ENCODE measurements at regions not wholly inside any gene's neighbourhood (a gene's known extent, or its start where the extent isn't known, plus 50 kb on each side); places are given as distances from the start of the nearest gene placed in this dataset.

DNA sequence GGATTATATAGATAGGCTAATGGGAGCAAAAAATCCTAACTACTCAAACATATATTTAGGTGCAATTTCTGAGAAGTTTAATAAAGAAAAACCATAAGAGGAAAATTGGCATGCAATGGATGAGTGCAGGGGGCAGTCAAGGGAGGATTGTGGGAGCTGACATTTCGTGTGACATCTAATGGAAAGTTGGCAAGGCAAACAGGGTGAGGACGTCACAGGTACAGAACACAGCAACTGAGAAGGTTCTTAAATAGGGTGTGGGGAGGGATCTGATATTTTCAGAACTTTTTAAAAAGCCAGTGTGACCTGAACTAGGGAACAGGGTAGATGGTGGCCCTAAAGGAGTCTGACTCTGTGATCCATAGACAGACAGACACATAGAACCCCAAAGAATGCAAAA is 194.9 kb upstream of the GLI3 start:
- no peak for DNase-seq

DNA sequence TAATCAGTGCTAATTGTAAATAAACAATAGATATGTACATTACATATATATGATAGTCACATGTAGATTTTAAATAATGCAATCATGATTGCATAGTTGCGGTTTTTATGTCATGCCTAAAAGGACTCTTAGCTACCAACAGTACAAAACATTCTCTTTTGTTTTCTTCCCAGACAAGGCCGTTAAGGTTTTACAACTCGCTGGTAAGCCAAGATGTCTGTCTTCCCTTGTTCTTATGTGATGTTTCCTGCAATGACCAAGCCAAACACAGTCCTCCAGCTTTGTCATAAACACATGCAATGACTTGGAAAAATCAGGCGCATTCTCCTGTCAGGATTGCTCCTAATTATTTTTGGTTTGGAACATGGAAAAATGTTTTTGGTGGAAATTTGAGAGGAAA is 192.3 kb upstream of the GLI3 start:
- no peak for DNase-seq

DNA sequence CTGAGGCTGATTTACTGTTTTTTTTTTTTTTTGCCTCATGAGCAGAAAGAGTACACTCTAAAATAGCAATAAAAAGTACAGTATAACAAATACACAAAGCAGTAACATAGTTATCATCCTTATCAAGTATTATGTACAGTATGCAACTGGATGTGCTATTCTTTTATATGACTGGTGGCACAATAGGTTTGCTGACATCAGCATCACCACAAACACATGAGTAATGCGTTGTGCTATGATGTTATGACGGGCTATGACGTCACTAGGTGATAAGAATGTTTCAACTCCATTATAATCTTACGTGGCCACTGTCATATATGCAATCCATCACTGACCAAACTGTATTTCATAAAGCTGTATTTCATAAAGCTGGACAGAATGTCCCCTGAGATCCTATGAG is 189.2 kb upstream of the GLI3 start:
- no peak for DNase-seq

DNA sequence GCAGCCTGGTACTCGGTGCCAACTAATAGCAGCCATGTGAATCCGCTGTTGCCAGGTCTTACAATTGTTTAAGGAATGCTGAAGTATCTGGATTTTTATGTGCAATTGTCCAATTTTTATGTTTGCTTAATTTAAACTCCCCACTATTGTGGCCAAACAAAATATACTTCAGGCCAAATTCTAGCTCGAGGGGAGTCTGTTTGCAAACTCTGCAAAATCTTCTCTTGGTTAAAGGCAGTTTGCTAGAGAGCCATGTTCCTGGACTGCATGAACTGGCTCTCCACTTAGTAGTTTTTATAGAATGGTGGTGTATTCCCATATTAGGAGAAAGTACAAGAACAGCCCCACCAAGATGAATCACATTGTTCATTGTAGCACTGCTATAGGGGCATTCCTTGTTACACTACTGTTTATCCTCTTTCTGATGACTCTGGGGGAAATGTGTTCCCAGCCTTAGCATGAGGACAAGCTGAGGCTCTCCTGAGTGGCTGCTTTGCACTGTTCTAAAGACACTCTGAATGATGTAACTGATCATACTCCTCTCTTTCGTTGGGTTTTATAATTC is 178.0 kb upstream of the GLI3 start:
- DNase-seq, result no peak

DNA sequence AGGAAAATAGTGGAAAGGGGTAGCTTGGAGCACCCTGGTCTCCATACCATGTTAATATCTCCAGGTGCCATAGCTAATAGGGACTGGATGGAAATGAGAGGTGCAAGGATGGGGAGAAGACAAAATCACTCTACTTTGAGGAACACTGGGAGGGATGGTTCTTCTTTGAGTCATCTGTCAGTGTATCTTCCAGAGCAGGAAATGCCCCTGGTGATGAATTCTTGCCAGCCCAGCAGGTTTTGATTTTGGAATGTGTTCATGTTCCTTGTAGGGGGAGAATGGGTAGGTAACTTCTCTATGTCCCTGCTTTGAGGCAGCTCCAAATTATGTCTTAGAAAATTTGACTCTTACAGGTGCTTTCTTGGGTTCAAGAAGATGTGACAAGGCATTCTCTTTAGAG is 177.0 kb upstream of the GLI3 start:
- DNase-seq, result no peak

DNA sequence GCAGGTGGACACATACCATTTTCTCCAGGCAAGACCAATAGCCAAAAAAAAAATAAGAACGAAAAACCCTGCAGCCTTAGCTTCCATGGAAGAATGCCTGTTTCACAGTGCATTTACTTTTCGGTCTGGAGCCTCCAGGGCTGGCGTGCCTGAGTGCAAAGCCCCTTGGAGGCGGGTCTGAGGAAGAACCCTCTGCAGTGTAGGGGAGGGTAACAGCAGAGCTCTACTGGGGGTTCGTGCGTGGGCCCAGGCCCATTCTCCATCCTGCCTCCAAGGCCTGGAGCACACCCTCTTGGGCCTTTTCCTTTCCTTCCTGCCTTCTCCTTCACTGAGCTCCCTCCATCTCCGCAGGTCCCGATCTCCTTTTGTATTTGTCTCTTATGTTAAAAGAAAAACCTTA is 172.3 kb upstream of the GLI3 start:
- no peak for DNase-seq

DNA sequence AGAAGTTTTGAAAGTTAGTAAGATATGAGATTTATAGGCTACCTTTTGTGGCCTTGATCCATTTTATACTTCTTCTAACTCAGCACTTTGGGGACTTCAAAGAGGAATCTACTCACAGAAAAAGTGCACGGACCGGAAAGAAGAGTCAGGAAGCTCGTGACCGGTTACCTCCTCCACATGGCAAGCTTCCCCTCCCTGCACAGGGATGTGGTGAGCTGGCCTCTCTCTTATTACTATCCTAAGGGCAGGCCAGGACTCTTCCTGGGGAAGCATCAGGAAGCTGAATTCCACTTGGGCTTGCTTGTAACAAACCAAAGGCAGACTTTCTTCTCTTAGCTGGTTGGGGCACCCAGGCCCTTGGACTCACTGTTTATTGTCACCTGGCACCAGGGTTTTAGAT is 170.8 kb upstream of the GLI3 start:
- no peak for DNase-seq

DNA sequence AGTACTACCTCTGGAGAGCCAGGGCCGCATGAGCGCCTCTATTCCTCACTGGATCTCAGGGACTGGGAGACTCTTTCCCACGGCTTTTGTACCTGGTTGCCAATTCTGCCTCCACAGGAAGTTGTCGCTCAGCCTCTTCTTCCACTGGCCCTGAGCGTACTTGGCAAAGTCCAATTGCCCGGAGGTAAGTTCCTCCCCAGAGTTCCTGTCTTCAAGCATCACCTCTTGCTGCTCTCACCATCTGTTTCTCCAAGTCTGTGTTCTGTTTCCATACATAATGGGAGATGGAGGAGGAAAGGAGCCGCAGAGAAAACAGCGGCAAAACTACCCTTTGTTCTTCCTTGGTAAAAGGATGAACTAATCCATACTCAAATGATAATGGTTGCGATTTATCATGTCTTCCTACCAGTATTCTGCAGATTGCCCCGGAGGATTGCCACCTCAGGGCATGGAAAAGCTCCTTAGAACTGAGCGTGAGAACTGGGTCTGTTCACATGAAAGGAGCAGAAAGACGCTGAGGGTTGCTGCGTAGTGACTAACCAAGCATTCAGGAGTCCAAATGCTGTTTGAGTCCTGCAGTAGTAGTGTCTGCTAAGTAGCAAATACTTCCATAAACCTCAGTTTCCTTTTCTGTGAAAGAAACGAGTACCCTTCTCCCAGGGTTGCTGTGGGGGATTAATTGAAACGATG is 170.2 kb upstream of the GLI3 start:
- DNase-seq, result no peak

DNA sequence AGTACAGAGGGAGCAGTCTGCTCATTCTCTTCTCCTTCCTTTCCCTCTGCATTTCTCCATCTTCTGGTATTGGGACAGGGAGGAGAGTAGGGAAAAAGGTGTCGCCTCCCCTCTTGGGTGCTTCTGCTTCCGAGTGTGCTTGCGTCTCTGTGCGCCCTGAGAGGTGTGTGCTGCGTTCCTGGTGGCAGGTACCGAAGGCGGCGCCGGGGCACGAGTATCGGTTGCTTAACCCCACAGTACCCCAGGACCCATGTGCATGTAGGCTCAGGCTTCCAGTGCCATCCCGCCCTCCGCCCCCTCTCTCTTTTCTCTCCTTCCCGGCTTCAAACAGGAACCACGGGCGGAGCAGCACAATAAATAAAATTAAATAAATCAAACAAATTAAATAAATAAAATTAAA is 169.3 kb upstream of the GLI3 start:
- DNase-seq, result no peak

DNA sequence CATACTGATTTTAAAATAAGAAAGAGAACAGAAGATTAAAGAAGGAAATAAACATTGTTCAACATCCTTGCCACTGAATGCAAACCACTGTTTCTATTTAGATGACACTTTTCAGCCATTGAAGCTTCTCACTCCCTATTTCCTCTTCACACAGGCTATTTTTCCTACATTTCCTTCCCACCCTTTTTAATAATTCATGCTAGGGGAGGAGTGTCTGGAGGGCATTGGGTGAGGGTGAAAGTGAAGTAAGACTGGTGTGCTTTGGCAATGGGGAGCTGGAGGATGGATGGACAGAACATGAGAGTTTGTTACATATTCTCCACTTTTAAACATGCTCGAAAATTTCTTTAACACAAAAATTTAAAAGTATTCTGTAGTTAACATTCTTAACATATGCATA is 168.8 kb upstream of the GLI3 start:
- DNase-seq, result no peak

DNA sequence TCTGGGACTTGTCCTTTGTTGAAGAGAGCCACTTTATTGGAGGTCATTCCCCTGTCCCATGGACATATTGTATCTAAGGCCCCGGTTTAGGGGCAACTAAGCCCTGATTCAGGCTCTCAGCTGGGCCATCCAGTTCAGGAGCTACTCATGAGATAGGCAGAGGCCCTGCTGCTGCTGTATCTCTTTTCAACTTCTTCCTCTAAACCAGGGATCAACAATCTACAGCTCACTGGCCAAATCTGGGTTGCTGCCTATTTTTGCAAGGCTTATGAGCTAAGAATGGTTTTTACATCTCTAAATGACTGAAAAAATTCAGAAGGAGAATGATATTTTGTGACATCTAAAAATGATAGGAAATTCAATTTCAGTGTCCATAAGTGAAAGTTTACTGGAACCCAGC is 166.8 kb upstream of the GLI3 start:
- DNase-seq, result no peak

DNA sequence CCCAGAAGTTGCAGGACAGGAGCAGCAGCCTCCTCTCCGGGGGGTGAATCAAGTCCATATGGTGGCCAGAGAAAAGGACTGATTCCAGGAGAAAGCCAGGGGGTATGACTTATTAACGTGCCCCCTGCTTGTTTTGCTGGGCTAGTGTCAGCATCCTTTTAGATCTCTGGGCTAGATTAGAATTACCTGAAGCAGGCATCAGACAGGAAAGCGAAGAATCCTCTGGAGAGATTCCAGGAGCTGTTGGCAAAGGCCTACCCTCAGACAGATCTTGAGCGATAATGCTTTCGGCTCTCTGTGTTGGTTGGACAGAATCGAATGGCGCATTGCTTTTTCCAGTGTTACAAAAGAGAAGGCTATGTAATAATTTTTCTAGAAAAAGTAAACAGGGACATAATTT is 164.0 kb upstream of the GLI3 start:
- no peak for DNase-seq

DNA sequence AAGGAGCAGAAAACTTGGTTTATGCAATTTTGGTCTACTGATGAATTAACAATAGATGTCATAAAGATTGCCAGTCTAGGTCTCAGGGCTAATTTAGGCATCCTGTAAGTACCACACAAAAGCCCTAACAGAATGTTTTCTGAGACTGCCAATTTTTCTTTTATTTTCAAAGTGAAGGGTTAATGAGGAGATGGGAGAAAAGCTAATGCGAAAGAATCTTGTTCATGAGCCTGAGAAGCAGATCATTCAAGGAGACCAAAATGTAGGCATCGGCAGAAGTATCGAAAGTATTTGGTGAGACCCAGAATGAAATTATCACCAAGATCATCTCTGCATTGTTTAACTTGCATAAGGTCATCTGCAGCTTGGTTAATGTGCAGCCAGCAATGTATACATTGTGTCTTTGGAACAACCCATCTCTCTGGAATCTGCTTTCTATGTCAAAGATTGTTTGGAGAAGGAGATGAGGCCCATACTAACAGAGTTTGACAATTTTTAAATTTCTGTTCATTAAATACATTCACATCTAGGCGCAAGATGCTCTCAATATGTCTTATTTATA is 163.3 kb upstream of the GLI3 start:
- no peak for DNase-seq

DNA sequence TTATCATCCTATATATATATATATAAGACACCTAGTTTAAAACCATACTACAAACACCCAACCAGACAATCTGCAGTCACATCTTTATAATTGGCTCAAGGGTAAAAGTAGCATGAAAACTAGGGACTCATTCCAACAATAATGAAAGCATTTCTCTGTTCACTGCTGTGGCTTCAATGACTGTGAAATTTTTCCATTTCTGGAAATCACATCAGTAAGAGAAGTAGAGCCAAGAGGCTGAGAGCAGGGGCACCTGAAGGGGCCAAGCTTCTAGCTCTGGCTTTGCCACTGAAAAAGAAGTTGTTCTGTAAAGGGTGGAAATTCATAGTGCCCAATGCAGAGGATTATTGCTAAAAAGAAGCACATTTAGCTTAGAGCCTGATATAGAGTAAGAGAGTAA is 158.6 kb upstream of the GLI3 start:
- no peak for DNase-seq

DNA sequence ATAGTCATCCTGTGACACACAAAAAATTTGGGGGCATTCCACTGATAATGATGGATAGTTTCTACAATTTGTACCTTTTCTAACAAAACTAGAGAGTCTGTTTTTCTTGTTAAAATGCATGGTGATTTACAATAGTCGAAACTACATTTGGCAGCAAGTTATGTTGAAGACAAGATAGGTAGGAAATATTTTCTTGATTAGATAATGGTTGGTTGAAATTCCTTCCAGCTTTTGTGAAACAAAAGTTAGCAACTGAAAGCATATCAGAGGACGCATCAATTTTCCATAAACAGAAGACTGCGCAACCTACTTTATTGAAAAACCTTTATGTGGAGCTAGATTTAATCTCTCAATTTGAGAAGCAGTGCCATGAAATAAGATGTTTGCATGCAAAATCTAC is 155.8 kb upstream of the GLI3 start:
- no peak for DNase-seq

DNA sequence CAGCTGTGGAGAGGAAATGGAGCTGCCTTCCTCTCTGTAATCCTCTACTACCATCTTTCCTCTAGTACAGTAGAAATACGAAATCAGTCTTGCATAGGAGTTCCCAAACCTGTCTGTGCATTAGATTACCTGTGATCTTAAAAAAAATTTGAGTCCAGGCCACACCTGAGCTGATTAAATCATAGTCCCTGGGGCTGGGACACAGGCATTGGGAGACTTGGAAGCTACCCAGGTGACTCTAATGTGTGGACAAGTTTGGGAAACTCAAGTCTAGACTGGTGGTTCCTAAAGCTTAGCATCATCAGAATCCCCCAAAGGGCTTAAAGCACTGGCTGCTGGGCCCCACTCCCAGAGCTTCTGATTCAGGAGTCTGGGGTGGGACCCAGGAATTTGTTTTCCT is 152.7 kb upstream of the GLI3 start:
- no peak for DNase-seq

DNA sequence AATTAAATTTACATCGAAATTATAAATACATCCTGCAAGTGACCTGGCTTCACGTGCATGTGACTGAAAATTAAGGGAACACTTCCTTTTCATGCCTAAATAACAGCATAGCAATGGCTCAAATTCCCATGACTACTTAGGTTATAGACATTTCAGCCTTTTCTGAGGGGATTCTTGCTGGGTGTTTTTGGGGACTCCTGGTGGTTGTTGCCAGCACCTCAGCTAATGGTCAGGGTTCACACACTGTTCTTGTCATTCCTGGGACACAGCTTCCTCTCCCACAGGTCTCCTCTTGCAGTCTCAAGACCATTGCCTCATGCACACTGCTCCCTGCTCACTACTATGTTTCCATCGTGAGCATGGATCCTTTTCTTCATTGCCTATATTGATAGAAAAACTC is 148.9 kb upstream of the GLI3 start:
- no peak for DNase-seq

DNA sequence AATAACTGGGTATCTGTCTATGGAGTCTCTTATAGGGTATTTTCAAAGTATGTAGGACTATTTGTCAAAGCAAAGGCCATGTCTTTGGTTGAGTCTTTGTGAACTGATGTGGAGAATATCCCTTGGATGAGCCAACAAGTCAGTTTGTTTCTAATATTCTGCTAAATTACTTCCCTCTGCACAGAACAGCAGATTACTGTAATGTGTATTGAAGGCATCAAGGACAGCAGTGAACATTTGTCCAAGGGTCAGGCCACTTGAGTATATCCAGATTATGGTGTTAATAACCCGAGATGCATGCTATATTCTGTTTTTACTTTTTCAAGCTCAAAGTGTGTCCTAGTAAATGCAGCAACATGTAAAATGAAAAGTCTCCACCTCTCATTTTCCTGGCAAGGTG is 144.2 kb upstream of the GLI3 start:
- no peak for DNase-seq

DNA sequence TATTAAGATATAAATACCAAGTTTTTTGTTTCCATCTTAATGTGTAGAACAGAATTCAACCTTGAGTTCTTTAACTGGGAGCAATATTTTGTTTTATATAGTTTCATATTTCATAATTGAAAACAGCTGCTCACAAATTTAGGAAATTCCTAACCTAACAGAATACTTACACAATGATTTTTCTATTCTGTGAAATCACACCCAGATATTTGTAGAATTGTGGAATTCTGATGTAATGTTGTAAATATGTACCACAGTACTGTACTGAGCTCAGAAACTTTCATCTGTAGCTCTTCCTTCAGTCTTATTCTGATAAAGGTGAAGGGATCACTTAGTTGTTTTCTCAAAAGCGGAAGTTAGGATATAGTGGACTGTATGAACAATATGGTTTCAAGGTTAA is 143.4 kb upstream of the GLI3 start:
- DNase-seq, result no peak

DNA sequence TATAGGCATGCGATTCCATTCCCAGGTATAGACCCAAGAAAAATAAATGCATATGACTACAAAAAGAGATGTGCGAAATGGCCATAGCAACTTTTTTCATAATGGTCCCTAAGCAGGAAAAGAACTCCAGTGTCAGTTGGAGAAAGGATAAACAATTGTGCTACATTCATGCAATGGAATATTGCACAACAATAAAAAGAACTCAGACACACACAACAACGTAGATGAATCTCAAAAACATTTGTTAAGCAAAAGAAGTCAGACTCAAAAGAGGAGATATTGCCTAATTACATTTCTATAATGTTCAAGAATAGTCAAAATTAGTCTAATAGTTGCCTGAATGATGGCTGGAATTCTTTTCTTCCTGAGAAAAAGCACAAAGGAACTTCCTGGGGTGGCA is 141.1 kb upstream of the GLI3 start:
- no peak for DNase-seq

DNA sequence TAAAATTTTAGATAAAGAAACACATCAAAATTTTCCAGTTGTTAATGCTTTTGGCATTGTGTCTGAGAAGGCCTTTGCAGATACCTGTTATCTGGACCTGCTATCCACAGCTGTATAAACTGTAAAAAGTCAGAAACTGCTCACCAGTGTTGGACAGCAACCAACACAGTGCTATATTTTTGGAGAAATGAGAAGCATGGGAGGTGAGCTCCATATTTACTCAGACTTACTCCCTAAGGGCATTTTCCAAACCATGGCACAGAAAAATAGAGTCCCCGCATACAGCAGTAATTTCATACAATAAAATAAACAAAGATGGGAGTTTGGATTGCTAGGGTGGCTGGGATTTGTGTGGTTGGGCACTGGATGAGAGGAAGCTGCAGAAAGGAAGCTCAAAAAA is 136.3 kb upstream of the GLI3 start:
- DNase-seq, result no peak

DNA sequence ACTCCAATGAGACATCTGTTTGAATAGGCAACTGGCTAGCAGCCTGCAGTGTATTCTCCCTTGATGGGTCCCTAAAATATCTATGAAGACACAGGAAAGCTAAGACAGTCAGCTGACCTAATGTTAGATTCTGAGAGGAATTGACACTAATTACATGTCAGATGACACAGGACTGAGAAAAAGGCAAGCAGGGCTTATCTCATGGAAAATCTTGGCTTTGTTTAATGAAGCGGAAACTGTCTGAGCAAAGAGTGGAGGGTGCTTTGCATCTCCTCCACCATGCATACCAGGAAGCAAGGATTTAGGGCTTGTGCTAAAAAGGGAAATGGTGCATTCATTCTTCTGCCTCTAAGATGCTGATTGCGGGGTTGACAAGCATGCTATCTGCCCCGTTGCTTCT is 135.5 kb upstream of the GLI3 start:
- DNase-seq, result no peak

DNA sequence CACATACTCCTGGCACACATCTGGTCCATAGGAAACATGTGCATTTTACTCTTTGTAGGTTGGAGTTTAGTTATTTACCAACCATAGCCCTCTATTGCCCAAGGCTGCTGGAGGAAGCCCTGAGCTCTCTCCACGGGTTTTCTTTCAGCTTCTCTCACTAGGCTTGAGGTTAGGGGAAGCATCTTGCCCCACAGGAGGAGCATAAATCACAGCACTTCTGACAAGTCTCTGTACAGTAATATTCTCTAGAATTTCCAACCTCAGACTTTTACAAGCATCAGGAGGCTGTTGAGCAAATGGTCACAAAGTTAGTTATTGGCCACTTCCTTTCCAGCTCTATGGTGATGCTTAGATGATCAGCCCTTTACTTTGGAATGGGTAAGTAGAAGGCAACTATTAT is 122.9 kb upstream of the GLI3 start:
- DNase-seq, result no peak

DNA sequence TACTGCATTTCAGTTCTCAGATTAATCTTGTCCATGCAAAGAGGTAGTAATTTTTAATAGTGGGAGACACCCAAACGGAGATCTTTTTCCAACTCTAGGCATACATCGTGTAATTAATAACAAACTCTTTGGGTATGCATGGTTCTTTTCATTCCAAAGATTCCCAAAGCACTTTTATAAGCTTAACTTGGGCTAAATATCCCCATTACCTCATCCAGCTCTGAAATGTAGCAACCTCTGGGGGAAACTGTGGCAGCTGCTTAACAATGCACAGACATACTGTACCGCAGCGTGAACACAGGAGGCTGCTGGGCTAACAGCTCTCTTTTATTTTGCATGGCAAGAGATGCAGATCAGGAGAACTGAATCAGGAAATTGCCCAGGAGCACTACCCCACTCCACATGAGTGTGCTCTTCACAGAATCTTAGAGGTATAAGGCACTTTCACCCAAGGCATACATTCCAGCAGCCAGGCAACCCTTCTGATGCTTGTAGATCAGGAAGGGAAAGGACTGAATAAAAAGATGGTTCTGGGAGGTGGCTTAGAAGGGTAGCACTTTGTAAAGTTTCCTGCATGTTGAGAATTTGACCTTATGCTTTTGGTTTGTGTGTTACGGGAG is 114.4 kb upstream of the GLI3 start:
- no peak for DNase-seq

DNA sequence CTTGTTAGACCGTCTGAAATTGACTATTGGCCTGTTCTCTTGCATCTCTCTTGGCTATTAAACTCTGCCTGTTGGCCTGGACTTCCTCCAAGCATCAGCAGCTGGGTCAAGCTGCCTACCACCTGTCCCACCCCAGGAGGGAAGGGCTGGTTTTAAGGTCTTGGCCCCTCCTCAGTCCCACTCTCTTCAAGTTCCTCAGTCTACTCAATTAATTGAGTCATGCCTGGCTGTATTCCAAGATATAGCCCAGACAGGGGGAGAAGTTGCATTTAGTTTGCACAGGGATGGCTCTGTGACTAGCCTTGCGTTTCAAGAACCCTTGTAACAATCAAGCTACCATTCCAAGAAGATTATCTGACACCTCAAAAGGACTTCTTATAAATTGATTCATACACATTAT is 113.8 kb upstream of the GLI3 start:
- DNase-seq, result no peak

All from activated CD4-positive, alpha-beta T cell treated with anti-CD3 and anti-CD28 coated beads, Interleukin-2, Interleukin-6, amounts not matched to agents 100 ng/mL and 50 ng/mL, durations not matched to agents 16 hours and 8 hours (primary cell).